ENCODE measurements at regions not wholly inside any gene's neighbourhood (a gene's known extent, or its start where the extent isn't known, plus 50 kb on each side); places are given as distances from the start of the nearest gene placed in this dataset.
"Not testable (repeated sequence)": the region's sequence is repeated elsewhere in the genome, so short reads cannot be mapped to it uniquely, and the experiment has no call there.

- DNase-seq (ENCODE audit: low read depth in 4 of 4, low spot score in 2 of 4), result no peak
These were observed 278.7 kb upstream of the SATB1 start for GRCh38 chr3:18703798-18704197.

- DNase-seq (ENCODE audit: low read depth in 4 of 4, low spot score in 2 of 4), result not testable (repeated sequence)
These were observed 268.6 kb upstream of the SATB1 start for GRCh38 chr3:18693588-18694329.

- DNase-seq (ENCODE audit: low read depth in 4 of 4, low spot score in 2 of 4), result no peak
These were observed 262.1 kb upstream of the SATB1 start for GRCh38 chr3:18687286-18687685.

GRCh38 chr3:18683900-18684299 is 258.8 kb upstream of the SATB1 start:
- no peak for DNase-seq (ENCODE audit: low read depth in 4 of 4, low spot score in 2 of 4)

GRCh38 chr3:18681818-18682345 is 256.7 kb upstream of the SATB1 start:
- DNase-seq (ENCODE audit: low read depth in 4 of 4, low spot score in 2 of 4), result no peak

GRCh38 chr3:18680758-18681157 is 255.6 kb upstream of the SATB1 start:
- DNase-seq (ENCODE audit: low read depth in 4 of 4, low spot score in 2 of 4), result no peak

GRCh38 chr3:18679238-18679637 is 254.1 kb upstream of the SATB1 start:
- no peak for DNase-seq (ENCODE audit: low read depth in 4 of 4, low spot score in 2 of 4)

GRCh38 chr3:18675197-18675596 is 250.1 kb upstream of the SATB1 start:
- DNase-seq (ENCODE audit: low read depth in 4 of 4, low spot score in 2 of 4), result no peak

GRCh38 chr3:18672561-18672960 is 247.4 kb upstream of the SATB1 start:
- no peak for DNase-seq (ENCODE audit: low read depth in 4 of 4, low spot score in 2 of 4)

- no peak for DNase-seq (ENCODE audit: low read depth in 4 of 4, low spot score in 2 of 4)
These were observed 245.6 kb upstream of the SATB1 start for GRCh38 chr3:18670759-18671158.

- DNase-seq (ENCODE audit: low read depth in 4 of 4, low spot score in 2 of 4), result no peak
These were observed 244.2 kb upstream of the SATB1 start for GRCh38 chr3:18669374-18669773.

- DNase-seq (ENCODE audit: low read depth in 4 of 4, low spot score in 2 of 4), result no peak
These were observed 242.4 kb upstream of the SATB1 start for GRCh38 chr3:18667552-18667951.

- DNase-seq (ENCODE audit: low read depth in 4 of 4, low spot score in 2 of 4), result no peak
These were observed 241.5 kb upstream of the SATB1 start for GRCh38 chr3:18666655-18667054.

GRCh38 chr3:18660059-18660458 is 234.9 kb upstream of the SATB1 start:
- DNase-seq (ENCODE audit: low read depth in 4 of 4, low spot score in 2 of 4), result no peak

GRCh38 chr3:18657858-18658820 is 233.0 kb upstream of the SATB1 start:
- no peak for DNase-seq (ENCODE audit: low read depth in 4 of 4, low spot score in 2 of 4)

GRCh38 chr3:18656866-18657265 is 231.7 kb upstream of the SATB1 start:
- no peak for DNase-seq (ENCODE audit: low read depth in 4 of 4, low spot score in 2 of 4)

GRCh38 chr3:18656410-18656809 is 231.3 kb upstream of the SATB1 start:
- no peak for DNase-seq (ENCODE audit: low read depth in 4 of 4, low spot score in 2 of 4)

- DNase-seq (ENCODE audit: low read depth in 4 of 4, low spot score in 2 of 4), result no peak
These were observed 230.7 kb upstream of the SATB1 start for GRCh38 chr3:18655827-18656226.

GRCh38 chr3:18652781-18653180 is 227.6 kb upstream of the SATB1 start:
- DNase-seq (ENCODE audit: low read depth in 4 of 4, low spot score in 2 of 4), result no peak

- DNase-seq (ENCODE audit: low read depth in 4 of 4, low spot score in 2 of 4), result no peak
These were observed 225.6 kb upstream of the SATB1 start for GRCh38 chr3:18650731-18651130.

- no peak for DNase-seq (ENCODE audit: low read depth in 4 of 4, low spot score in 2 of 4)
These were observed 224.7 kb upstream of the SATB1 start for GRCh38 chr3:18649666-18650363.
